ENCODE measurements at regions not wholly inside any gene's neighbourhood (a gene's known extent, or its start where the extent isn't known, plus 50 kb on each side); places are given as distances from the start of the nearest gene placed in this dataset.
A peak's percentile ranks its signal among the peaks of the same experiment; 100 is the strongest.
"Not testable (repeated sequence)": the region's sequence is repeated elsewhere in the genome, so short reads cannot be mapped to it uniquely, and the experiment has no call there.

DNA sequence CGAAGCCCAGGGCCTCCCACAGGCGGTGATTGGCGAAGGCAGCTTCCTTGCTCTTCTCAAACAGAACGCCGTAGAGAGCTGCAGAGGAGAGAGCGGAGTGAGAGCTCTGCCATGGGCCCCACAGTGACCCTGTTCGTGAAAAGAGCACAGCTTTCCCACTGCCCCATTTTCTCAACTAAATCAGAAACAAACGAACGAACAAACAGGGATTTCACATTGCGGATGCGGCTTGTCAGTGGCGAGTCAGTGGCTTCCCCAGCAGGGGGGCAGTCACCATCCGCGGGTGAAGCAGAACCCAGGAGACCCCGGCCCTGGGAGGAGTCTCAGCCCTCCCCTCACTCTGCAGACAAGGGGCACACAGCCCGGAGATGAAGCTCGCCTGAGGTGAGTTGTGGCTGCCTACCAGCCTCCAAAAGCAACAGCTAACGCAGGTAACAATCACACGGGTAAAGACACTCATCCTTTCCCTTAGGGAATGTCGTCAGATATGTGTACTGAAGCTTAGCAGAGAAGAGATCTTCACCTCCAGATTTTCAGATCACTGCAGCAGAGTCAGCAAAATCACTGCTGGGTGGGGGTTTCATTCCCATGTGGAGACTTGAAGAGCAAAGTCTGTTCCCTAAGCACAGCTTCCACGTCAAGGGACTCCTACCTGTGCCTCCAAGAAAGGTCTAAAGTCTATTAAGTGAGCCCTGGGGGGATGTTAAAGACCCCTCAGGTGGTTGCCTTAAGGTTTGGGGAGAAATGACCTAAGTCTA is 51.2 kb upstream of the GPR31 start:
- DNase-seq (ENCODE audit: low spot score) (no peak), ATAC-seq (no peak)

DNA sequence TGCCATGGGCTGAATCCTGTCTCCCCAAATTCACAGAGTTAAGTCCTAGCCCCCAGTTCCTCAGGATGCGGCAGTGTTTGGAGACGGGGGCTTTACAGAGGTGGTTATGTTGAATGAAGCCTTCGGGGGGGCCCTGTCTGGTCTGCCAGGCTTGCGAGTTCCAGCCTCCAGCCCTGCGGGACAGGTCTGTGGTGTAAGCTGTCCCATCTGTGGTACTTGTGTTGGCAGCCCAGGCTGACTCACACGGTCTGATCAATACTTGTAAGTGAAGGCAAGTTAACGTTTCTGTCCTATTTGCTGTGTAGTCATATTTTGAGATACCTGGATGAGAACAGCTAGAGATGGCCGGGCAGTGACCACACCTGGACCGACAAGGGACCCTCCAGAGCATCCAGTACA is 51.8 kb upstream of the GPR31 start:
- ATAC-seq = peak; percentile 44

GRCh38 chr6:167210375-167211294 is 52.9 kb upstream of the GPR31 start:
- DNase-seq (ENCODE audit: low spot score) = no peak
- peak; percentile 24 for ATAC-seq

More for the DNA sequence above, 51.8 kb upstream of the GPR31 start:
- no peak for DNase-seq (ENCODE audit: low spot score)

DNA sequence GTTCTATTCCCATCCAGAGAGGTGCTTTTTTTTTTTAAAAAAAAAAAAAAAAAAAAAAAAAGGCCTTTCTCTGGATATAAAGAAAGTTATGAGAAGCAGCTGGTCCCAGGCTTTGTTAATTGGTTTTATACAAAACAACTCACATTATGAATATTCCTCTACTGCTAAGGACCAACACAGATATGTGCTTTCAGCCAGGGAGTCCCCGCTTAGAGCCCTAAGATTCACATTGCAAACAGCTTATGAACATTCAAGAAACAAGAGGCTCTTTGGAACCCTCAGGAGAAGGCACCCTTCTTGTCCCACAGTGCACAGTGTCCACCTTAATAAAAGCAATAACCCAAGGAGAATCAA is 53.5 kb upstream of the GPR31 start:
- ATAC-seq = no peak

GRCh38 chr6:167211881-167212712 is 54.3 kb upstream of the GPR31 start:
- ATAC-seq (no peak), DNase-seq (ENCODE audit: low spot score) (no peak)

More for the DNA sequence above, 53.5 kb upstream of the GPR31 start:
- DNase-seq (ENCODE audit: low spot score) = no peak

DNA sequence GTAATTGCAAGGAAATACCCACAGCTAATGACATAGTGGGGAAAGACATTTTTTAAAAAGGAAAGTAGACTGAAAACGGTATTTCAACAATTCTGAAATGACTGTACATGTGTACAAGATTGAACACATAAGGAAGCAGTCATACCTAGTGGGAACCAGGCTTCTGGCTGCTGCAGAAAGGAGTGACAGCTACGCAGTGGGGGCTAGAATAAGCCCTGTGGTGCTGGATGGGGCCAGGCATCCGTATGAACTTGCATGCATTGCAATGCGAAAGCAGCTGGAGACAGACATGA is 54.9 kb upstream of the GPR31 start:
- no peak for ATAC-seq
- no peak for DNase-seq (ENCODE audit: low spot score)

DNA sequence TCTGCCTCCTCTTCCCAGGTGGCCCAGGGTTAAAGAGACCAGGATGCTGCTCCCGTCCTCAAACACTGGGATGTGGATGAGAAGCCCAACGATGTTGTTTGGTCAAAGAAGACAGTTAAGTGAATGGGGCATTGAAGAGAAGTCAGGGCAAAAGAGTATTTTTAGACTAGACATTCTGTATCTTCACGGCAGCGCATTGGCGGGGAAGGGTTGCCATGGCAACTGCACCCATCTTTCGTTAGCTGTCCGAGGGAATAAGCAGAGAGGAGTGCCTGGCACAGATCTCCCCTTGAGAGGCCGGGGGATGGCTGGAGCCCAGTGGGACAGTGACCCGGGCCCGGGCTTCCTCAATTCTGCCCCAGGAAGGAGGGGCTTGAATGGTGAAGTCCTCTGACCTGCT is 56.4 kb upstream of the GPR31 start:
- ATAC-seq (no peak), DNase-seq (ENCODE audit: low spot score) (no peak)

GRCh38 chr6:167215429-167216250 is 57.9 kb upstream of the GPR31 start:
- ATAC-seq (peak; percentile 68), DNase-seq (ENCODE audit: low spot score) (peak; percentile 26)

- DNase-seq (ENCODE audit: low spot score) (peak; percentile 92), ATAC-seq (peak; percentile 76)
Observed at GRCh38 chr6:167216390-167217050, 58.7 kb upstream of the GPR31 start.

DNA sequence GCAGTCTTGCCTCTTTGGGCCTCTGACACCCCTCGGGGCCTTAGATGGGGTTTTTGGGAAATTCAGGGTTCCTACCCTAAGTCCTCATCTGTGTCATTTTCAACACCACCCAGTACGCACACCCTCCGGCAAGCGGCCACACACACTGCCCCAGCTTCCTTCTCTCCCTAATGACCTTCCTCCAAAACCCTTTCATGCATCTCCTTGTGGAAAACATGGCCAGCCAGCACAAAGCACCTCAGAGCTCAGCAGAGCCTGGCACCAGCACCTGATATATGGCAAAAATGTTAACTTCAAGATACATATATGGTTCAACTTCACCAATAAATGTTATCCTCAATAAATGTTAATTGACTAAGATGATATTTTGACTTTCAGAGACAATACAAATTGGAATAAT is 59.3 kb upstream of the GPR31 start:
- DNase-seq (ENCODE audit: low spot score); ATAC-seq: not testable (repeated sequence)

GRCh38 chr6:167217951-167218759 is 60.4 kb upstream of the GPR31 start:
- ATAC-seq = peak; percentile 71
- DNase-seq (ENCODE audit: low spot score) = peak; percentile 46

DNA sequence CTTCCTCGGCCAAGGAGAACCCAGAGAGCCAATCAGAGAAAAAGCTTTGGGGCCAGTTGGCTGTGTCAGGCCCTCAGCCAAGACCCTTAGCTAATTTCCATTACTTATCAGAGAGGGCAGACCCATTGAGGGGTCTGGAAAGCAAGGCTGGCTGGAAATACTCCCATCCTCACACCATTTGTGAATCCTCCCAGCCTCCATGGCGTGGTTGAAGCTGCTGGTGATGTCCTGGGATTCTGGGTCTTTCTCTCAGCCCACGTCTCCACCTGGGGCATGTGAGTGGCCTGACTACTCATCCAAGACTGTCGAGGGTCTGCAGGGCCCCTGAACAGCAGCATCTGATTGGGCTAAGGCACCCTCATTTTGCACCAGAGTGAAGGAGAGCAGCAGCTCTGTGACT is 61.3 kb upstream of the GPR31 start:
- DNase-seq (ENCODE audit: low spot score); ATAC-seq: not testable (repeated sequence)

- DNase-seq (ENCODE audit: low spot score) (peak; percentile 49), ATAC-seq (no peak)
Observed at GRCh38 chr6:167219967-167220512, 62.3 kb upstream of the GPR31 start.

DNA sequence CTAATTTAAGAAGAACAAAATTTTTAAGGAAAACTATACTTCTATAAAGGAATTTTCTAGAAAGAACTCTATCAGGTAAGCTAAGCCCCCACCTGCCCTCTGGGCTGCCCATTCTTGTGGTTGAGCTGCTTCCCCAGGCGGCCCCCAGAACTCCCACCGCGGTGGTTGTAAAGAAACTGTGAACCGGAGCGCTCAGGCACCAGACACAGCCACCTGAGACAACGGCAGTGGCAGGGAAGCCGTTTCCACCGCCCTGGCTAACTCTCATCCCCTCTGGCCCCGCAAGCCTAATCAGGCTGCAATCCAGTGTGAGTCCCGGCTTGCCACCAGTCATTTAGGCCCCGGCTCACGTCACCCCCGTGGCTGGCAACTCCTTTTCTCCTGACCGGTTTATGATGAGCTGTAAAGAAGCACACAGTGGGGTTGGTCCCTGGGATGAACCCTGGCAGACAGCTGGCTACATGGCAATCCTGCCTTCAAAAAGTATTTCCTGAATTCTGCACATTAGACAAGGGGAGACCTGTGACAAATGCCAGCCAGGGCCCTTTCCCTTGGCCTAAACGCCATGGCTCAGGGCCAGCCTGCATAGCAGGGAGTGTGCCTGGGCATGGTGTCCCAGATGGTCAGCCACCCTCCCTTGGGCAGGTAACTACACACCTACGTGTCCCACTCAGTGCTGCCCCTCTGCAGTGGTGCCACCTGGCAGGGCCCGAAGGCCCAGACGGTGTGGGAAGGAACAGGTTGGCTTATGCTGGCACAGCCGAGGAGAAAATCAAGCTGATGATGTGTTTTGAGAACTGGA is 63.8 kb upstream of the GPR31 start:
- ATAC-seq = no peak
- DNase-seq (ENCODE audit: low spot score) = peak; percentile 18

GRCh38 chr6:167225566-167226382 is 65.3 kb upstream of the UNC93A start:
- not testable (repeated sequence) for DNase-seq (ENCODE audit: low spot score); ATAC-seq

- no peak for ATAC-seq
Observed at GRCh38 chr6:167226383-167226685, 64.8 kb upstream of the UNC93A start.

GRCh38 chr6:167226791-167227190 is 64.3 kb upstream of the UNC93A start:
- ATAC-seq (no peak), DNase-seq (ENCODE audit: low spot score) (peak; percentile 21)

More at GRCh38 chr6:167226383-167226685, 64.8 kb upstream of the UNC93A start:
- no peak for DNase-seq (ENCODE audit: low spot score)
